ENCODE measurements at regions not wholly inside any gene's neighbourhood (a gene's known extent, or its start where the extent isn't known, plus 50 kb on each side); places are given as distances from the start of the nearest gene placed in this dataset.

DNA sequence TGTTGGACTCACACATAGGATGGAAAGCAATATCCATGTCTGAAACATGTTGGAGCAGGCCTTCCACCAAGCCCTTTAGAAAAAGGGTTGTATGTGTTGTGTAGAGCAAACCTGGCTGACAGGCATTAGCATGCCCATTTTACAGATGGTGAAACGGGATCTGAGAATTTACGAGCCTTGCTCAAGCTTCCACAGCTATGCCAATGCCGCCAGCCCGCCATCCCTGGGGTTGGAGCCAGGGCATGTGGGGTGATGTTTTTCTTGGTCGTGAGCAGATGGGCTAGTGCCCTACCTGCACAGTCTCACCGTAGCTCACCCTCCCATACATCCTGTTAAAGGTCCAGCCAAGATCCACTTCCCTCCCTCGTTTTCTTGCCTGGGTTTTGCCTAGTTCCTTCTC is 97.5 kb upstream of the TLE3 start:
- intact Hi-C loops (cut with DNase I) = no loop called here
- ATAC-seq = no peak
- no peak for DNase-seq

DNA sequence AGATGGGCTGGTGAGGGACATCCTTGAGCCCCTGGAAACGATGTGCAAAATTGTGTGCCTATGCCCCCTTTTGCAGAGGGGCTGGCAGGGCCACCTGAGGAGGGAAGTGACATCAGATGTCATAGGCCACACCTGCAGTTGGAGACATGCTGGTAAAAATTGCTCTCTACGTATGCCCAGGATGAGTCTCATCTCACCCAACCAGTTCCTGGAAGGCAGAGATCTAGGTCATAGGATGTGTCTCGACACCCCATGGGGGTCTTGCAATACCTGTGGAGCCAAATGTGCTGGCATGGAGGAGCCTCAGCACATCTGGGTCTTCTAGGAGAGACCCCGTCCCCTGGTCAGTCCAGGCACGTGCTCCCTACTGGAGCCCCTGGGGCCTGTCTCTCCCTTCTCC is 96.5 kb upstream of the TLE3 start:
- intact Hi-C loops (cut with DNase I) = no loop called here
- no peak for ATAC-seq
- no peak for DNase-seq

DNA sequence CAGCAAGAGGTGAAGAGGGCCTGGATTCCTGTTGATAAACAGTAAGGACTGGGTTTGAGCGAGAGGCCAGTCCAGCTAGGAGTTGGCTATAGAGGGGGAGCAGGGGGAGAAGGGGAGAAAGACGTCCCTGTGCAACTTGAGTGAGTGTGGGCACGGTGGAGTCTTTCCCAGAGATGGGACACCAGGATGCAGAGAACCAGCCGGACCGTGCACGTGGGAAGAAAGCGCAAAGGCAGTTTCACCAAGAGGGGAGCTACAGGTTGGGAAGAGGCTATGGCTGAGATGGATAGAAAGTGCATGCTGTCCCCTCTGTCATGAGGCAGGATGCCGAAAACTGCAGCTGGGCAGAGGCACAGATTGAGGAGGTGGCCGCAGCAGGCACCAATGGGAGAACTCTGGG is 96.0 kb upstream of the TLE3 start:
- intact Hi-C loops (cut with DNase I) = no loop called here
- DNase-seq (no peak), ATAC-seq (no peak)

DNA sequence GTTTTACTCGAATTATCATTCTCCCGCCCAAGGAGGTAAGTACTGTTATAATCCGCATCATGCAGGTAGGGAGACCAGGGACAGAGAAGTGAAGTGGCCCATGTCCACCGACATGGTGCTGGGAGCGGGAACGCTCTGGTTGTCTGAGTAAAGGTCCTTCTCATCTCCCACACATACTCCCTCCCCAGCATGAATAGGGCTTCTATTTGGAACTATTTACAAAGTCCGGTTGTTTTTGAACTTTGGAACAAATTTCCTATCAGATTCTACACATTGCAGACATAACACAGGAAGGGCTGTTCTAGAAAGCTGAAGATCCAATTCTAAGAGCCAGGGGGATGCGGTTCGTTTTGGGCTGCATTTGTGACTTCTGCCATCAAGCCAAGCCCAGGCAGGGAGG is 94.8 kb upstream of the TLE3 start:
- intact Hi-C loops (cut with DNase I) = no loop called here
- DNase-seq (no peak), ATAC-seq (no peak)

DNA sequence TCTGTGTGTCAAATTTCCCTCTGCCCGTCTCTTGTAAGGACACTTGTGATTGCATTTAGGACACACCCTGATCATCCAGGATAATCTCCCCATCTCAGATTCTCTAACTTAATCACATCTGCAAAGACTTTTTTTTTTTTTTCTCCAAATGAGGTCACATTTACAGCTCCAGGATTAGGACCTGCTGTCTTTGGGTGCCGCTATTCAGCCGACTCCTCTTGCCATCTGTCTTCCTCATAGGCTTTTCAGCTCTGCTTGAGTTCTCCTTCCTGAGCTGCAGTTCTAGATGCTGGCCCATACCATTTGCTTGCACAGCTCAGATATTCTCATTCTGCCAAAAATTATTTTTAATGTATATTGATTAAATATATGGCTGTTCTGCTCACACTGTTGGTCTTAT is 94.3 kb upstream of the TLE3 start:
- intact Hi-C loops (cut with DNase I) = no loop called here
- no peak for DNase-seq
- no peak for ATAC-seq

DNA sequence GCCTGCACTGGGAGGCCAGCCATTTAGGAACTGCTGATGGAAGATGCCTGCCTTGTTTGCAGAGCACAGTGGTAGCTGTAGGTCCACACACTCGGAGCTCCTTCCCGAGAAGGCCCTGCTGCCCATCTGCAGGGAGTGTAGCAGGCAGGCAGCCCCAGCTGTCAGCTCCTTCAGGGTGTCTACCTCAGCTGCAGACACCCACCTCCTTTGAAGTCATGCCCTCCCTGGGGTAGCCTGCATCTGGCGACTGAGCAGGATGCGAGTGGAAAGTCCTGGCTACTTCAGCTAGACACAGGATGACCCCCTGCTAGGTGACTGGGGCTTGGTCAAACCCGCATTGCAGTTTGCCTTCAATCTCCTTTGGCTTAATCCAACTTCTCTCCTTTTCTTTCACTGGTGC is 93.2 kb upstream of the TLE3 start:
- ATAC-seq (no peak), DNase-seq (no peak)
- intact Hi-C loops (cut with DNase I) = no loop called here

DNA sequence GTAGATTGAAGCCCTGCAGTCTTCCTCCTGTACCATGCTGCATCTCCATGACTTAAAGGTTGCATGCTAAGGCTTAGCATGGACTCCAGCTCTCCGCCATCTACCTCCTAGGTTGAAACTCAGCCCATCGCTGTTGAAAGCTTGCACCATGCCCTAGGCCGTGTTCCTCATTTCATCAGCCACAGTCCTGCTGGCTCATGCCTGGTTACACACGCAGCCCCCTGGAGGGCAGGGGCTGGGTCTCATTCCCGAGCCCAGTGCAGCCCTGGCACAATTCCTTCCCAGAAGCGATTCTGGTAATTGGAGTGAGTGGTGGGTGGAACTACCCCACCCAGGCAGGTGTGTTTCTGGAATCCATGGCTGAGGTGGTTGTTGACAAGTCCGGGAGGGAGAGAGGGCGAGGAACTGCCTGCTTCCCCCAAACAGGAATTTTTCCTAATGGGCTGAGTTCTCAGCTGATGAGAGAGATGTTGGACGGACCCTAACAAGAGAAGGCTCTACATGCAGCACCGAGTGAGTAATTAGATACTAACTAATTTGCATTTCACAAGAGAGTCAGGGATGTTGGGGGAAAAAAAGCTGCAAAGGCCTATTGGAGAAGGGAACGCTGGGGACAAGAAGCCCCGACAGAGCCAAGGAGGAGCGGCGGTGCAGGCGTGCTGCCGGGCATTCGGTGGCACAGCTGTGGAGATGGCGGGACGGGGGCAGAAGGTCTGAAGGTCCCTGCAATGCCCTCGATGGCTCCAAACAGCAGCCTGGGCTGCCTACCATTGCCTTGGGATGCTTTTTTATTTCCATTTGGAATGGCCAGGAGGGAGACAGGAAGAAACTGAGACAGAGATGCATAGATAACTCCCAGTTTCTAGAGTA is 92.3 kb upstream of the TLE3 start:
- intact Hi-C loops (cut with DNase I) = no loop called here
- DNase-seq = no peak
- no peak for ATAC-seq

DNA sequence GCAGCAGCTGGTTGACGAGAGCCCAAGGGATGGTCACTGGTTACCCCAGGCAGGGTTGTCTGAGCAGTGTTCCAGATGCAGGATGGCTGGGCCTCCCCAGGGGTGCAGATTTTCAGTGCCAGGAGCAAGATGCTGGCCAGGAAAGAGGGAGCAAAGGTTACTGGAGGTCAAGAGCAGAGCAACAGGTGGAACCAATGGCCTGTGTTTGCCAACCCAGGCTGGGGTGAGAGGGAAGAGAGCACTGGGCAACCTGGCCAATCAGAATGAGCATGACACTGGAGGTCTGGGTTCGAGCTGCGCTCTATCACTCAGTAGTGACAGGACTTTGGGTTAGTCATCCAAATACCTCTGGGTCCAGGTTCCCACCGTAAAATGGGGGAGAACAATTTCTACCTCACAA is 90.6 kb upstream of the TLE3 start:
- intact Hi-C loops (cut with DNase I) = no loop called here
- ATAC-seq (no peak), DNase-seq (no peak)

DNA sequence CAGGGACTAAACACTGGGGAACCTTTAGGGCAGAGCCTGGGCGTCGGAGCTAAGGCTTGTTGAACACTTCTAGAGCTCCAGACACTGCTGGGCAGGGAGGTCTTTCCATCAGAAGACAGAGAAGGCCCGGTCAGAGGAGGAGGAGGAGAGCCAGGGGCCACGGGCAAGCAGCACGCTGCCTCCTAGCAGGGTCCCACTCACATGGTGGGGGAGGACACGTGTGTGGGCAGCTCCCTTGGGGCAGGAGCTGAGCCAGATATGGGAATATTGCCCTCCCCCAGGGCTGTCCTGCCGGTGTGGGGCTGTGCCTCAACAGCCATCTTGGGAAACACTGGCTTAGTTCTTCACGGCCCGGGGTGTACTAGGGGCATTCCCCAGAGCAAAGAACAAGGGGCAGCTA is 89.6 kb upstream of the TLE3 start:
- intact Hi-C loops (cut with DNase I) = no loop called here
- DNase-seq = no peak
- ATAC-seq = no peak

DNA sequence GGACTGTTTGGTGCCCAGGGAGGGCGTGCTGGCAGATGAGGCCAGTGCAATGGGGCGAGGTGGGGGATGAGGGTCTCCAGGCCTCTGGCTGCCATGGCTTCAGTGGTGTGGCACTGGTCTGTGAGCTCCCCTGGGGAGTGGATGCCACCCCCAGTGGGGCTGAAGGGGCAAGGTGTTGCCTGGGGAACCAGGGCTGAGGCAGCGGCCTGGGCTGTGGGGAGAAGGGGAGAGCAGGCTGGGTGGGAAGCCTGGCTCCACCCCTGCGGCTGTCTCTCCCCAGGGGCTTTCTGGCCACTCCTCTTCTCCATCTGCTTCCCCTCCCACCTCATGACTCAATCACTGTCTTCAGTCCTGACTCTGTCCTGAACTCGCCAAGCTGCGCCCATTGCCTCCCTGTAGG is 88.4 kb upstream of the TLE3 start:
- intact Hi-C loops (cut with DNase I) = no loop called here
- ATAC-seq (no peak), DNase-seq (no peak)

DNA sequence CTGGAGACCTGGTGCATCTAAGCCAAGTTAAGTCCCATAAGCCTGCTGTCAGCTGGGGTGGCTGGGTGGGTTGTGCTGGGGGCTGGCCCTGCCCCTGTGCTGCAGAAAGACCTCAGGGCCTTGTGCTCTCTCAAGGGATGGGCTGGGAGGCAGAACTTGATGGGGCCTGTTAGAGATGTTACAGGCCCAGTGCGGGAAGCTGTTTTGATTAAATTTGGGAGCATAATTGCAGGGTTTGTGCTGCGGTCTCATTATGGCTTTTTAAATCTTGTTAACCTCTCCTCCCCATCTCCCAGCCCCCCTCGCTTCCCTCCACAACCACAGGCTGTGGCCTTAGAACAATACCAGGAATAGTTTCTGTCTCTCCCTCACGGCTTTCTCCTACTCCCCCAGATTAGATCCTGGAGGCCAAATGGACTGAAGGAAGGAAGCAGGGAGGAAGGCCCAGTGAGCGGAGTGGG is 87.6 kb upstream of the TLE3 start:
- ATAC-seq (no peak), DNase-seq (no peak)
- intact Hi-C loops (cut with DNase I) = no loop called here

DNA sequence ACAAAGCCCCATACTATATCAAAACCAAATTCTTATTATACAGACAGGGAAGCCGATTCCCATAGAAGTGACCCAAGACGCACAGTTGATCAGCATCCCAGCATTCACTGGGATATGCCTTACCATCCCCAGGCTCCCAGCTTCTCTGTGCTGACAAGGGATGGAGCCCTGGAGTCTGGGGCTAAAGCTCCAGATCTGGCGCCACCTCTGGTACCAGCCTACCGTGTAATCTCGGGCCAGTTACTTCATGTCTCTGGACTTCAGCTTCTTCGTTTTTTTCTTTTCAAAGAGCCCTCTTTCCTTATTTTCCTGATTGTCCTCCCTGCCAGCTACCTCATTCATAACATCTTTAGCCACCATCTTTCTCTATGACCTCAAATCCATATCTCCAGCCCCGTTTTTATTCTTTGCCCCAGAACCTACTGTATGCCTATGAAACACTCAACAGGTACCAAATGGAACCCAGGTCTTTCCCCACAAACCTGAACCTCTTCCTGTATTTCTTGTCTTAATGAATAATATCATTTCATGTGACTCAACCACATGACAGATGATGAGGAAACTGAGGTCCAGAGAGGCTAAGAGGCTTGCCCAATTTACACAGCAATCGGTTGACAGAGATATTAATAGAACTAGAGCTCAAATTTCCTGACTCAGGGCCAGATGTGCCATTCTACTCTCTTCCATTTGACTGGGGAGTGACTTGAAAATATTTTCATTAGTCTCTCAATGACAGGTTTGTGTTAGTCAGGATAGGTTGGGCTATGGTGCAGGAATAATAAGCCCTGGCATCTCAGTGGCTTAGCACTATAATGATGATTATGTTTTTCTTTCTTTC is 85.4 kb upstream of the TLE3 start:
- intact Hi-C loops (cut with DNase I) = no loop called here
- no peak for DNase-seq
- no peak for ATAC-seq

DNA sequence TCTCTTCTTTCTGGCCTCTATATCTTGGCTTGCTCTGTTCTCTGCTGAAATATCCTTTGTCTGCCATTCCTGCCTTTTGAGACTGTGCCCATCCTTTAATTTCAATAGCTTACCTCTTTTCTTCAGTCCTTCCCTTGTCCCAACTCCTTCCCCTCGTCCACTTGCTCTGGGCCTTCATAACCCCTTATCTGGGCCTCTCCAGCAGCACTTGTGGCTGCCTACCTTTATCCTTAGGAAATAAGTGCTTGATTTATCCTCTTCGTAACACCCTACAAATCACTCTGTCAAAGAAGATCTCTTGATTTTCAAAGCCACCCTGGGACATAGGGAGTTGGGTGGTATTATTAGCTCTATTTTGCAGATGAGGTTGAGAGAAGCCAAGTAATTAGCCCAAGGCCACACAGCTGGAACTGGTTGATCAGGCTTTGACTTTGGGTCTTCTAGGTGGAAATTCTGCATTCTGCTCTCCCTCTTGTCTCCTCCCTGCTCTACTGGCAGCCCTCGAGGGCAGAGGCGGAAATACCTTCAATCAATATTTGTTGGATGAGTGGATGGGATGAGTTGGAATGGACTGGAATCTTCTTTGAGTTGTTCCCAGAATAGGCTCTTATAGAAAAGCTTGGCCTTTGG is 84.0 kb upstream of the TLE3 start:
- ATAC-seq (no peak), DNase-seq (no peak)
- intact Hi-C loops (cut with DNase I) = no loop called here

DNA sequence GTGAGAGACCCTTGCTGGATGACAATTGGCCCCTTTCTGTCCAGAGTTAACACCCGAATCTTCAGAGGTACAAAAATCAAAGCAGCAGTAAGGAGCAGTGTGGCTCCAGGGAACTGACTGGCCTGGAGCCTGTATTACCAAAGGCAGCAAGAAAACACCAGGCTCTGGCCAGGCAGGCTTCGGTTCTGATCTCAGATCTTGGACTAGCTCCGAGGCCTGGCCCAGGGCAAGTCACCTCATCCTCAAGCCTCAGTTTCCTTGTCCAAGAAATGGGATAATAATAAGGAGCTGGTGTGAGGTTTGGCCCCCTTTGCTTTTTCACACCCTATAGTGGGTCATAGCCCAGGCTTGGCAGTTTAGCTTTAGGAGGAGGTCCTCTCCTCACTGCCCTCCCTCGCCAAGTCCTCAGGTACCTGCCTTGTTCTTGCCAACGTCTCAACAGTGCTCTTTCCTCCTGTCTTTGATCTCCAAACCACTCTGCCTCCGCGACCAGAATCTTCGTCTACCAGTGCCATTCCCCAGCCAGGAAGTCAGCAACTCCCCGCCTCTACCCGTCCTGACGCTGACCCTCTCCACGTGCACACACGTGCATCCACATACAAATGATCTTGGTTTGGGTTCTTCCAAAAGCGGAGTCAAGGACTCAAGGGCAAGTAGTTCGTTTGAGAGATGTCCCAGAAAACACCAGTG is 82.6 kb upstream of the TLE3 start:
- intact Hi-C loops (cut with DNase I) = no loop called here
- DNase-seq (no peak), ATAC-seq (peak in 1 of 2 donors; percentile 64)

DNA sequence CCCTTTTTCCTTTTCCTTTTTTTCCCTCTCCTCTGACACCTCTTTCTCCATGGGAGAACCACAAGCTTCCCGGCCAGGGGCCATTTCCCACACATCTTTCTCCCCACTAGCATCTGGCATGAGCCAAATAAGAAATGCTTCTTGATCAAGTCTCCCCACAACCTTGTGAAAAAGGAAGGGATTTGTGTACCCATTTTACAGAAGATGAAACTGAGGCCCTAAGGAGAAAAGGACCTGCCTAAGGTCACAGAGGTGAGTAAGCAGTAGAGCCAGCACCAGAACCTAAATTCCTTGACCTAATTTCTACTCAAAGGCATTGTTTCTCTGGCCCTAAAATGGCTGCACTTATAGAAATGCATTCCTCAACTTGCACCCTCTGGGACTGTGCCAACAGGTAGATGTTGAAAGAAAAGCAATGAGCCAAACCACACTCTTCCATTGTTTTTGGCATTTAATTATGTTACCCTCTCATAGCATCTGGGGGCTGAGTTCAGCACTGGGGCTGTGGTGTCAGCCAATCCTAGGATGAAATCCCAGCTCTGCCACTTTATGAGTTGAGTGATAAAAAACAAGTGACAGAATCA is 81.7 kb upstream of the TLE3 start:
- ATAC-seq (no peak), DNase-seq (no peak)
- intact Hi-C loops (cut with DNase I) = no loop called here

DNA sequence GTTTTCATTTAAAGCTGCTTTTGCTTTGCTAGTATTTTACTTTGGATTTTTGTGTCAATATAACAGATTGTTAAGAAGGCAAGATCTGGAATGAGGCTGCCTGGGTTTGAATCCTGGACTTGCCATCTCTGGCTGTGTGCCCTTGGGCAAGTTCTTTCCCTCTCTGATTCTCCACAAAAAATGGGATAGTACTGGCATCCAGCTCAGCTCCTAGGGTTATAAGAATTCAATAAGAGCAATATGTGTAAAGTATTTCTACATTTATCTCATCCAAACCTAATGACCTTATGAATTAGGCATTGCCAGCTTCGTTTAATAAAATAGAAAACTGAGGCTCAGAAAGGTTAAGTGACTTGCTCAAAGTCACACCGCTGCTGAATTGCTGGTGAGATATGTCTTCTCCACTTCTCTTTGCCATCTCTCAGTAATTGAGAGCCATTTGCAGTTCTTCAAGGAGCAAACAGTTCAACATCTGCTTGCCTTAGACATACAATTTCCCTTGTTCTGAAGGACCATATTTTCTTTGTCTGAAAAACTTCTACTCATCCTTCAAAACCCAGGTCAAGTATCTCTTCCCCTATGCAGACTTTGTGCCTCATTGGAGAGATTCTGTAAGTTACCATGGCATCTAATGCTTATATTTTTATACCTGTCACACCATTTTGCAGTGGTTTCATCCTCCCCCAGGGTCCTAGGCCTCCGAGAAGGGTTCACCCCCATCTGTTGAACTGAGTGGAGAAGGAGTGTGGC is 80.8 kb upstream of the TLE3 start:
- ATAC-seq = no peak
- no peak for DNase-seq
- intact Hi-C loops (cut with DNase I) = no loop called here

DNA sequence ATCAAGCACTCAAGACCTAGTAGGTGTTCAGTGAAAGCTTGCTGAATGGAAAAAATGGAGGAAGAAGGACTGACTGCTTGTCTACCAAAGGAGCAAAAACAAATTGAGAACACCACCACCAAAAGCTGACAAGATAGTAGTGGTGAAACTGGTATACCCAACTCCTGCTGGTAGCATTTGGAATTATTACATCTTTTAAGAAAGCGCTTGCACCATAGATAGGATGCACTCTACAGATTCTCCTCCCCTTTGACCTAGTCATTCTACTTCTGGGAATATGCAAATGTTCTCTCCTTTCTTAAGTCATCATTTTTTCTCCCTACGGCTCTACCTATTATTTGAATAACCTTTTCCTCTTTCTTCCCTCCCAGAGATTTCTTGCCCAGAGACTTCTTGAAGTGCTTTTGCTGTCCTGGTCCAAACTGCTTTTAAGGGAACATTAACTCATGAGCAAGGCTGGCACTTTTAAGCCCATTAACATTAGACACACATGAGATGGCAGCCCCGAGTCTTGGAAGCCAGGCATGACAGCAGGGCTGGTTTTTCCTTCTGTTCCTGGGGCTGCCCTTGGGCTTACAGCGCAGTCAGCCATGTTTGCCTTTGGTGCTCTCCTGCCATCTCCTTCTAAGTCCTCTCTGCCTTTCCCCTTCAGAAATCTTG is 75.0 kb upstream of the TLE3 start:
- DNase-seq (no peak), ATAC-seq (no peak)

DNA sequence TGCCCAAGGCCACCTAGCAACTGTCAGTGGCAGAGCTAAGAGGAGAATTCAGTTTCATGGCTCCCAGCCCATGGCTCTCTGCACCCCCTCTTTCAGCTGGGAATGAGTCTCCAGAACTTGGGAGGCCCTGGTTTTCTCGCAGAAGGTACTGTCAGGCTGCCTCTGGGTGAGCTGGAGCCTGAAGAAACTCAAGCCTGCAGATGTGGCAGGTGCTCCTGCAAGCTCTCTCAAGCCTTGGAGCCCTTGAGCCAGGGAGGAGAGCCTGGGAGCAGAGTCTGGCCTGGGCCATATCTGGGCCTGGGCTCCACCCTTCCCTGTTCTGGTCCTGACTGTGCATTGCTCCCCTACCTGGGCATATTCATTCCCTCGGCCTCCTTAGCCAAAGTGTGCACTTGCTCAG is 74.4 kb upstream of the TLE3 start:
- intact Hi-C loops (cut with DNase I) = no loop called here
- no peak for DNase-seq
- no peak for ATAC-seq

More for the DNA sequence above, 75.0 kb upstream of the TLE3 start:
- intact Hi-C loops (cut with DNase I) = no loop called here

Data from left cardiac atrium (tissue), 4 donors.